Natural killer cell treated with Interleukin-12 subunit alpha and Interleukin-12 subunit beta and Interleukin-15 and Interleukin-18, amount 100 ng/mL, for 72 hours (primary cell): ENCODE measurements at regions not wholly inside any gene's neighbourhood (a gene's known extent, or its start where the extent isn't known, plus 50 kb on each side); places are given as distances from the start of the nearest gene placed in this dataset.
"Not testable (repeated sequence)": the region's sequence is repeated elsewhere in the genome, so short reads cannot be mapped to it uniquely, and the experiment has no call there.

Experiments used
- ATAC-seq, 2 donors: fragments of 150-1000 bp; cut with Tn5 transposase in 1 of 2; sonication (Bioruptor Pico), chemical (Tn5 transposase) in 1 of 2; 2 replicates each; pipeline ENCODE4 v1.10.0; 2021
- DNase-seq: peaks from one replicate; pipeline ENCODE4 v3.0.0; 2022; ENCODE audit warnings: low spot score
- H3K27ac Mint-ChIP-seq, 2 donors: 1 replicate in 1 of 2; 2 replicates in 1 of 2; pipeline ENCODE4 v1.8.0; 2022; ENCODE audit warnings: mixed read lengths in 2 of 2, mild to moderate bottlenecking in 1 of 2, moderate library complexity in 1 of 2
- H3K27me3 Mint-ChIP-seq, 2 donors: 1 replicate in 1 of 2; 2 replicates in 1 of 2; pipeline ENCODE4 v1.8.0; 2022; ENCODE audit warnings: mixed read lengths in 2 of 2
- H3K36me3 Mint-ChIP-seq: one replicate; pipeline ENCODE4 v1.8.0; 2022; ENCODE audit warnings: mixed read lengths
- H3K4me1 Mint-ChIP-seq, 2 donors: 1 replicate in 1 of 2; 2 replicates in 1 of 2; pipeline ENCODE4 v1.8.0; 2022; ENCODE audit warnings: low read depth in 2 of 2, mixed read lengths in 2 of 2, mild to moderate bottlenecking in 1 of 2
- H3K4me3 Mint-ChIP-seq: one replicate; pipeline ENCODE4 v1.8.0; 2022; ENCODE audit warnings: mixed read lengths
- H3K9me3 Mint-ChIP-seq: 2 replicates; pipeline ENCODE4 v1.8.0; 2022; ENCODE audit warnings: mixed read lengths

- Mint-ChIP-seq H3K36me3 (no peaks in the 10 kb centered on the region), H3K9me3 (no peaks in the 10 kb centered on the region), H3K4me3 (no peak overlapping the region), H3K27me3 (peaks cover 2 to 45% of the 10 kb centered on the region in 2 donors), H3K4me1 (no peaks in the 10 kb centered on the region), H3K27ac (no peak overlapping the region)
- DNase-seq (no peak), ATAC-seq (peak; percentile 54 to 73)
Observed at GRCh38 chr14:59126714-59127436, 61.6 kb upstream of the DAAM1 start.

- DNase-seq (no peak), ATAC-seq (no peak)
- no peaks in the 10 kb centered on the region for H3K4me1 Mint-ChIP-seq
- peaks cover 2 to 49% of the 10 kb centered on the region in 2 donors for H3K27me3 Mint-ChIP-seq
- no peaks in the 10 kb centered on the region for H3K36me3 Mint-ChIP-seq
- no peak overlapping the region for H3K27ac Mint-ChIP-seq
- no peak overlapping the region for H3K4me3 Mint-ChIP-seq
- H3K9me3 Mint-ChIP-seq, result no peaks in the 10 kb centered on the region
Observed at GRCh38 chr14:59127437-59127732, 61.1 kb upstream of the DAAM1 start.

- Mint-ChIP-seq H3K27ac (no peak overlapping the region), H3K9me3 (no peaks in the 10 kb centered on the region), H3K27me3 (peaks cover 6 to 48% of the 10 kb centered on the region in 2 donors), H3K4me3 (no peak overlapping the region), H3K4me1 (no peaks in the 10 kb centered on the region), H3K36me3 (no peaks in the 10 kb centered on the region)
- no peak for DNase-seq
- no peak for ATAC-seq
Observed at GRCh38 chr14:59130462-59130861, 58.0 kb upstream of the DAAM1 start.

GRCh38 chr14:59131938-59132795, 56.3 kb upstream of the DAAM1 start:
- Mint-ChIP-seq H3K9me3 (no peaks in the 10 kb centered on the region), H3K4me3 (no peak overlapping the region), H3K36me3 (no peaks in the 10 kb centered on the region), H3K27ac (no peak overlapping the region), H3K4me1 (no peaks in the 10 kb centered on the region), H3K27me3 (peaks cover 9 to 41% of the 10 kb centered on the region in 2 donors)
- no peak for ATAC-seq
- DNase-seq, result no peak

GRCh38 chr14:59132796-59133494, 55.5 kb upstream of the DAAM1 start:
- H3K36me3 Mint-ChIP-seq, result no peaks in the 10 kb centered on the region
- H3K27me3 Mint-ChIP-seq, result peaks cover 9 to 35% of the 10 kb centered on the region in 2 donors
- ATAC-seq (no peak), DNase-seq (no peak)
- H3K4me3 Mint-ChIP-seq, result no peak overlapping the region
- H3K27ac Mint-ChIP-seq, result no peak overlapping the region
- no peaks in the 10 kb centered on the region for H3K4me1 Mint-ChIP-seq
- H3K9me3 Mint-ChIP-seq, result no peaks in the 10 kb centered on the region

- Mint-ChIP-seq H3K4me3 (no peak overlapping the region), H3K4me1 (no peaks in the 10 kb centered on the region), H3K27me3 (peaks cover 9 to 32% of the 10 kb centered on the region in 2 donors), H3K27ac (peak overlapping the region in 1 of 2 donors; percentile 45), H3K36me3 (no peaks in the 10 kb centered on the region), H3K9me3 (no peaks in the 10 kb centered on the region)
- DNase-seq (no peak), ATAC-seq (peak in 1 of 2 donors; percentile 15)
Observed at GRCh38 chr14:59133709-59134108, 54.8 kb upstream of the DAAM1 start.

GRCh38 chr14:59134307-59134706, 54.2 kb upstream of the DAAM1 start:
- ATAC-seq, result peak in 1 of 2 donors; percentile 15
- no peaks in the 10 kb centered on the region for H3K4me1 Mint-ChIP-seq
- no peak overlapping the region for H3K27ac Mint-ChIP-seq
- H3K27me3 Mint-ChIP-seq, result peaks cover 9 to 26% of the 10 kb centered on the region in 2 donors
- no peaks in the 10 kb centered on the region for H3K9me3 Mint-ChIP-seq
- no peaks in the 10 kb centered on the region for H3K36me3 Mint-ChIP-seq
- no peak for DNase-seq
- no peak overlapping the region for H3K4me3 Mint-ChIP-seq

GRCh38 chr14:59137256-59137655, 51.2 kb upstream of the DAAM1 start:
- Mint-ChIP-seq H3K27me3 (peaks cover 11 to 25% of the 10 kb centered on the region in 2 donors), H3K9me3 (no peaks in the 10 kb centered on the region)
- no peak for DNase-seq

GRCh38 chr14:59138576-59138975, 49.9 kb upstream of the DAAM1 start:
- not testable (repeated sequence) for ATAC-seq, DNase-seq, H3K27ac Mint-ChIP-seq, H3K36me3 Mint-ChIP-seq, H3K4me3 Mint-ChIP-seq, H3K4me1 Mint-ChIP-seq, H3K9me3 Mint-ChIP-seq
- peaks cover 13 to 25% of the 10 kb centered on the region in 2 donors for H3K27me3 Mint-ChIP-seq

More at GRCh38 chr14:59137256-59137655, 51.2 kb upstream of the DAAM1 start:
- no peak overlapping the region for H3K27ac Mint-ChIP-seq
- H3K4me1 Mint-ChIP-seq, result no peaks in the 10 kb centered on the region
- H3K36me3 Mint-ChIP-seq, result no peaks in the 10 kb centered on the region
- ATAC-seq, result no peak
- no peak overlapping the region for H3K4me3 Mint-ChIP-seq
